Liver (tissue), 8 donors: ENCODE measurements at regions not wholly inside any gene's neighbourhood (a gene's known extent, or its start where the extent isn't known, plus 50 kb on each side); places are given as distances from the start of the nearest gene placed in this dataset.

Experiments
- DNase-seq: peaks from one replicate; pipeline ENCODE4 v3.0.0-alpha.2; 2017; ENCODE audit warnings: low spot score
- H3K27ac ChIP-seq, 2 donors: one replicate each; pipeline ENCODE4 v1.7.0; 2013; ENCODE audit warnings: inconsistent platforms in 2 of 2, low read length in 2 of 2, control low read depth in 1 of 2, low read depth in 1 of 2, mild to moderate bottlenecking in 1 of 2
- H3K27me3 ChIP-seq, 4 donors: one replicate each; pipeline versions ENCODE4 v1.6.1 to v1.7.0; 2013; ENCODE audit warnings: low read length in 3 of 4, inconsistent platforms in 1 of 4, mild to moderate bottlenecking in 1 of 4, moderate library complexity in 1 of 4; ENCODE audit not compliant: control insufficient read depth in 4 of 4, insufficient read depth in 4 of 4
- H3K36me3 ChIP-seq, 4 donors: one replicate each; pipeline versions ENCODE4 v1.6.1 to v1.7.0; 2013; ENCODE audit warnings: low read length in 3 of 4, mild to moderate bottlenecking in 3 of 4, low read depth in 1 of 4, moderate library complexity in 1 of 4; ENCODE audit not compliant: control insufficient read depth in 4 of 4, insufficient read depth in 3 of 4
- H3K4me1 ChIP-seq, 4 donors: one replicate each; pipeline versions ENCODE4 v1.6.1 to v1.7.0; 2013; ENCODE audit warnings: low read length in 3 of 4, mild to moderate bottlenecking in 3 of 4, moderate library complexity in 1 of 4; ENCODE audit not compliant: control insufficient read depth in 4 of 4, insufficient read depth in 4 of 4
- H3K4me3 ChIP-seq, 3 donors: one replicate each; pipeline versions ENCODE4 v1.6.1 to v1.7.0; 2013; ENCODE audit warnings: low read length in 3 of 3, control low read depth in 1 of 3, low read depth in 1 of 3, mild to moderate bottlenecking in 1 of 3
- H3K9ac ChIP-seq, 2 donors: one replicate each; pipeline ENCODE4 v1.7.0; 2013; ENCODE audit warnings: low read length in 2 of 2, mild to moderate bottlenecking in 2 of 2, moderate library complexity in 2 of 2, control low read depth in 1 of 2, low read depth in 1 of 2
- H3K9me3 ChIP-seq, 4 donors: one replicate each; pipeline versions ENCODE4 v1.6.1 to v1.7.0; 2013; ENCODE audit warnings: low read length in 3 of 4; ENCODE audit not compliant: control insufficient read depth in 4 of 4
- ATF3 ChIP-seq: IDR thresholded peaks from 2 replicates; pipeline ENCODE4 v1.6.1; 2016; ENCODE audit warnings: antibody characterized with exemption
- CTCF ChIP-seq: fragments of 150-350 bp; IDR thresholded peaks from 2 replicates; pipeline ENCODE4 v1.5.1; 2017; ENCODE audit warnings: improper control_type of control experiment, low read depth, low read length; ENCODE audit not compliant: missing input control
- EGR1 ChIP-seq, 2 donors: IDR thresholded peaks; 2 replicates each; pipeline ENCODE4 v1.6.1; 2016 to 2018; ENCODE audit warnings: antibody characterized with exemption in 2 of 2, low read depth in 2 of 2
- FOXA1 ChIP-seq: IDR thresholded peaks from 2 replicates; pipeline ENCODE4 v1.6.1; 2016; ENCODE audit warnings: antibody characterized with exemption
- GABPA ChIP-seq, 2 donors: IDR thresholded peaks in 1 of 2; conservative IDR thresholded peaks in 1 of 2; 2 replicates each; pipeline ENCODE4 v1.6.1; 2016; ENCODE audit warnings: antibody characterized with exemption in 2 of 2, mild to moderate bottlenecking in 1 of 2, moderate library complexity in 1 of 2
- NR2F2 ChIP-seq: IDR thresholded peaks from 2 replicates; pipeline ENCODE4 v1.6.1; 2016; ENCODE audit warnings: antibody characterized with exemption
- REST ChIP-seq: IDR thresholded peaks from 2 replicates; pipeline ENCODE4 v1.6.1; 2016; ENCODE audit warnings: antibody characterized with exemption, mild to moderate bottlenecking
- WGBS: extraction: QIAGEN DNeasy Blood & Tissue Kit; methylation state at CpG from one replicate; pipeline ENCODE4 v1.1.7; 2013; 5-methylcytosine and 5-hydroxymethylcytosine counted together
- TF ChIP-seq, protein P1 (sequence below): IDR thresholded peaks from 2 replicates; pipeline ENCODE4 v1.6.1; 2016; ENCODE audit warnings: antibody characterized with exemption
- TF ChIP-seq, protein P2 (sequence below): IDR thresholded peaks from 2 replicates; pipeline ENCODE4 v1.6.1; 2016; ENCODE audit warnings: antibody characterized with exemption
- donor health status: healthy.
- donor health status: healthy.
- donor health status: healthy.
- donor health status: healthy.
- donor health status: healthy.

GRCh38 chr18:76674596-76674995 is 147.8 kb upstream of the ZNF236 start:
- Histone ChIP-seq H3K27ac (no peak overlapping the region), H3K36me3 (no peaks in the 10 kb centered on the region), H3K9me3 (no peaks in the 10 kb centered on the region), H3K4me1 (no peaks in the 10 kb centered on the region), H3K4me3 (no peak overlapping the region), H3K27me3 (no peaks in the 10 kb centered on the region), H3K9ac (no peak overlapping the region)
- TF ChIP-seq REST: no peak
- DNase-seq: no peak
- WGBS: 80% methylated on average over 6 of the region's 6 CpGs

- no peak for DNase-seq
- Histone ChIP-seq H3K4me3 (no peak overlapping the region), H3K27ac (no peak overlapping the region), H3K4me1 (no peaks in the 10 kb centered on the region), H3K36me3 (no peaks in the 10 kb centered on the region), H3K9ac (no peak overlapping the region), H3K9me3 (no peaks in the 10 kb centered on the region), H3K27me3 (no peaks in the 10 kb centered on the region)
- WGBS: 85% methylated on average over 21 of the region's 21 CpGs
- TF ChIP-seq NR2F2 (no peak), FOXA1 (no peak), GABPA (IDR thresholded peaks at IDR 0.05 in 1 of 2, conservative IDR thresholded peaks at IDR 0.05 in 1 of 2) (no peak), EGR1 (IDR thresholded peaks at IDR 0.05; ENCODE audit: low read depth in 2 of 2) (no peak), ATF3 (no peak), CTCF (no peak)
- TF ChIP-seq, protein P1, sequence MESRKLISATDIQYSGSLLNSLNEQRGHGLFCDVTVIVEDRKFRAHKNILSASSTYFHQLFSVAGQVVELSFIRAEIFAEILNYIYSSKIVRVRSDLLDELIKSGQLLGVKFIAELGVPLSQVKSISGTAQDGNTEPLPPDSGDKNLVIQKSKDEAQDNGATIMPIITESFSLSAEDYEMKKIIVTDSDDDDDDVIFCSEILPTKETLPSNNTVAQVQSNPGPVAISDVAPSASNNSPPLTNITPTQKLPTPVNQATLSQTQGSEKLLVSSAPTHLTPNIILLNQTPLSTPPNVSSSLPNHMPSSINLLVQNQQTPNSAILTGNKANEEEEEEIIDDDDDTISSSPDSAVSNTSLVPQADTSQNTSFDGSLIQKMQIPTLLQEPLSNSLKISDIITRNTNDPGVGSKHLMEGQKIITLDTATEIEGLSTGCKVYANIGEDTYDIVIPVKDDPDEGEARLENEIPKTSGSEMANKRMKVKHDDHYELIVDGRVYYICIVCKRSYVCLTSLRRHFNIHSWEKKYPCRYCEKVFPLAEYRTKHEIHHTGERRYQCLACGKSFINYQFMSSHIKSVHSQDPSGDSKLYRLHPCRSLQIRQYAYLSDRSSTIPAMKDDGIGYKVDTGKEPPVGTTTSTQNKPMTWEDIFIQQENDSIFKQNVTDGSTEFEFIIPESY: no peak
- TF ChIP-seq, protein P2, sequence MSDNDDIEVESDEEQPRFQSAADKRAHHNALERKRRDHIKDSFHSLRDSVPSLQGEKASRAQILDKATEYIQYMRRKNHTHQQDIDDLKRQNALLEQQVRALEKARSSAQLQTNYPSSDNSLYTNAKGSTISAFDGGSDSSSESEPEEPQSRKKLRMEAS: no peak
These were observed 148.8 kb upstream of the ZNF236 start for GRCh38 chr18:76673281-76674185.
